NCI-H1436 treated with DMSO at 0.1 percent for 48 hours (cell line): ENCODE measurements at regions not wholly inside any gene's neighbourhood (a gene's known extent, or its start where the extent isn't known, plus 50 kb on each side); places are given as distances from the start of the nearest gene placed in this dataset.

Source experiments
- DNase-seq: peaks from one replicate; lab custom pipeline; 2025; lab: John Stamatoyannopoulos, UW

- DNase-seq = no peak
Measured at GRCh38 chr14:53896726-53897125, 59.9 kb downstream of the BMP4 start.

DNA sequence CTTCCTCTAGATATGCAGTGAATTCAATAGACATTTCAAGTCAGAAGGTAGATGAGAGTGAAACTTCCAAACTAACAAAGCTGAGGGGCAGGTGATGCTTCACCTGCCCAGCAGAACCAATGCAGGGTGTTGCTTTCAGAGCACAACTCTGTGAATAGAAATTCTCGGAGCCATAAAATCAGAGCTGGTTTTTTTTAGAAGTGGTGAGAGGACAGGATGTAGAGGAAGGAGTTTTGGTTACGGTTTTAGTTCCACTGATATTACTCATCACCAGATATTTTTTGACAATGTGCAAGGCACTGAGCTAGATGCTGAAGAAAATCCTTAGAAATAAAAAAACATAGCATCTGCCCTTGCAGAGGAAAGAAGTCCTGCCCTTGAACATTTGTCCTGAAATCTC lies 62.2 kb downstream of the BMP4 start:
- DNase-seq = no peak

- DNase-seq = no peak
Measured at GRCh38 chr14:53893374-53893773, 63.3 kb downstream of the BMP4 start.

GRCh38 chr14:53890611-53891101 lies 66.0 kb downstream of the BMP4 start:
- no peak for DNase-seq

DNA sequence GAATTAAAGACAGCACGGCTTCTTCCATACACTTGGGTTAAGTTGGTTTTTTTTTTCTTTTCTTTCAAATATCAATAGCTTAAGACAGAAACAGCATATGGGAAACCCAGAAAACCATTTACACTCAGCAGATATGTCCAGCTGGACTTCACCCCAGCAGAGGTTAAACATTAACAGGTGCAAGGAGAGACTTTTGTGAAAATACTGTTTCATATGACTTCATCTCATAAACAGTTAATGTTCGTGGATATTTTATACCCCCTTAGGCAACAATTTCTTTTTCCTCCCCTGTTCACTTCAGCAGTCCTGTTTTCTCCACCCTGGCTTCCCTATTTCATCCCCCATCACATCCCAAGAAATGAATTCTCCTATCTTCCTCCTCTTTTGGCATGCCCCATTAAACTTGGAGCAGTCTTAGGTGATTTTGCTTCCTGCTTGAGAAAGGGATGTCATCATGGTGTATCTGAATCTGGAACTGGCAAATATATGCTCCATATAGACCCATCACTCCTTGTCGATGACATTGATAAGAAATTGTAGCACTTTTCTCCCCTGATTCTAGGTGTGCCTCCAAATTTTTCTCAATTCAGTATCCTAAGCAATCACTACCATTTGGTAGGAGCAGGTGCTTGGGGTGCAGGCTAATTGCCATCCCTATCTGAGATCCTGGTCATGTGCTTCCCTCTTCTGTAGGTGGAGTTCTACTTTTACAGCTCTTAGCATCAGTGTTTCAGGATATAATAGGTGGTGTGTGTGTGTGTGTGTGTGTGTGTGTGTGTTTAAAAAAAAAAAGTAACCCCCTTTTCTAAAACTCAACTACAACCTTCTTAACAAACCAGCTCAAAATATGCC lies 67.9 kb downstream of the BMP4 start:
- no peak for DNase-seq

- DNase-seq = no peak
Measured at GRCh38 chr14:53885136-53885640, 71.4 kb downstream of the BMP4 start.

GRCh38 chr14:53884601-53885000 lies 72.0 kb downstream of the BMP4 start:
- no peak for DNase-seq

DNA sequence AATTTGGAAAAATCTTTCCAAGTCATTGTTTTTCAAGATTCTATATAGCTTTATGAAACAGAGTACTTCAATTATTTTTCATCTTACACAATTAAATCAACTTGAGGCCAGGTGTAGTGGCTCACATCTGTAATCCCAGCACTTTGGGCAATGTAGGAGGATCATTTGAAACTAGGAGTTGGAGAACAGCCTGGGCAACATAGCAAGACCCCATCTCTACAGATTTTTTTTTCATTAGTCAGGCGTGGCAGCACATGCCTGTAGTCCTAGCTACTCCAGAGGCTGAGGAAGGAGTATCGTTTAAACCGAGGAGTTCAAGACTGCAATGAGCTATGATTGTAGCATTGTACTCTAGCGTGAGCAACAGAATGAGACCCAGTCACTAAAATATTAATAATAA lies 72.9 kb downstream of the BMP4 start:
- DNase-seq = no peak

DNA sequence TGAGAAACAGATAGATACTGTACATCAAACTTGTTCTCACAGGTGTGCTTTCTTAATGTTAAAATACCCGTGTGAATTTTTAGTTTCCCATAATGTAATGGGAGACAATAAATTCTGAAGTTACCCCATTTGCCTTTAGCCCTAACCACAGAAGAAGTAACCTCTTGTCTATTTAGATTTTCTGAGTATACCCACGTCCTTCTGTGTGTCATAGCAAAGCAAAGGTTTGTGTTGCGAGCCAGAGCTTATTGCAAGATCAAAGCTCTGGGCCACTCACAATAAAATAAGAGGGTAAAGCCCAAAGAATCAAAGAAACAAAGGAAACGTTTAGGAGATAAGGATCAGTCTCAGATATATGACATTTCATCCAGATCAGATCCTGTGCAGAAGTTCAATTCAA lies 73.9 kb downstream of the BMP4 start:
- no peak for DNase-seq

- no peak for DNase-seq
Measured at GRCh38 chr14:53881921-53882320, 74.7 kb downstream of the BMP4 start.

- DNase-seq = no peak
Measured at GRCh38 chr14:53881161-53881871, 75.3 kb downstream of the BMP4 start.

GRCh38 chr14:53880761-53881160 lies 75.9 kb downstream of the BMP4 start:
- no peak for DNase-seq

GRCh38 chr14:53879747-53880146 lies 76.9 kb downstream of the BMP4 start:
- DNase-seq = no peak

GRCh38 chr14:53879022-53879686 lies 77.5 kb downstream of the BMP4 start:
- no peak for DNase-seq

DNA sequence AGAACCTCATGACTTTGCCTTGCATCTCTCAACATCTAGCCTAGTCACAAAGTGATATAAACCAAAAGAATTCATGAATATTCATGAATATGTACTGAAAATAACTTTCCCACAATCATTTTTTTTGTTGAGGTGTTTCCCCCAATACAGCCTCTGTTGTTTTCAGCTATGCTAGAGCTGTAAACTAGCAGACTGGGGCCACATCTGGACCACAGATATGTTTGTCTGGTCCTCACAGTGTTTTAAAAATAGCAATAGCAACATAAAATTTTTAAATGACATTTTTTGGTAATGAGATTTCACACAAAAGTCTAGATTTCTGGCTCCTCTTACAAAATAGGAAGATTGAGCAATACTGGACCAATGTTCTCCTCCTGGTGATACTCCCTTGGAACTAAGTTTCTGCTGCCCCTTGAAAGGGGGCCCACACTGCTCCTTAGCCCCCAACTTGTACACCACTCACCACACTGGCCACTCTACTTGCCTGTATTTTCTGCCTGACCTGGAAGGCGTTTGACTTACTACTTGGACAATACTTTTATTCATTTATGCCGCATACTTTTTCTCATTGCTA lies 81.2 kb downstream of the BMP4 start:
- DNase-seq = no peak

DNA sequence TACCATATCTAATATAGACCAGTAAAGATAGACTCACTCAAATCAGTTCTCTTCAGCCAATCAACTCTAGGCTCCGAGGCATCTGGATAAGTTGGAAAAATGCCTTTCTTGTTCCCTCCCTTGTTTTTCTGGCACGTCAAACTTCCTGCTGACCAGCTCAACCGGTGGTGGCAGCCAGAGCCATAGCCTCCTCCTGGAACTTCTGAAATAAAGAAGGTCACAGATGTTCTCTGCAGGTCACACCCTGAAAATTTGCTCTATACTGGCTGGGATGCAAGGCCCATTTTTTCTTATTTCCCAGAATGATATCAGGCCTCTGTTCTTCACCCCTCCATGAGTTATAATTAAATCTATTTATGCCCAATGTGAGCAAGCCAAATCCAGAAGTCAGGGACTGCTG lies 81.9 kb downstream of the BMP4 start:
- DNase-seq = no peak

- DNase-seq = no peak
Measured at GRCh38 chr14:53872681-53873089, 83.9 kb downstream of the BMP4 start.

GRCh38 chr14:53871951-53872350 lies 84.7 kb downstream of the BMP4 start:
- no peak for DNase-seq

DNA sequence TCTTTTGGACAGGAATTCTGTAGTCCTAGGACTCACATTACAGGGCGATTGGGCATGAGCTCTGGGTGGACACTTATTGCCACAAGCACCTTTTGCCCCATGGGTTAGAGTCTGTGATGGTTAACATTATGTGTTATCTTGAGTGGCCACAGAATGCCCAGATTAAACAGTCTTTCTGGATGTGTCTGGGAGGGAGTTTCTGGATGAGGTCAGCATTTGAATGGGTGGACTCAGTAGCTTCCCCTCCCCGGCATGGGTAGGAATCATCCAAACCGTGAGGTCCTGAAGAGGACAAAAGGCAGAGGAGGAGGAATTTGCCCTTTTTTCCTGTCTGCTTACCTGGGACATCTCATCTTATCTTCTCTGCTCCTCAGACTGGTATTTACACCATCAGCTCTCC lies 85.6 kb downstream of the BMP4 start:
- DNase-seq = no peak

DNA sequence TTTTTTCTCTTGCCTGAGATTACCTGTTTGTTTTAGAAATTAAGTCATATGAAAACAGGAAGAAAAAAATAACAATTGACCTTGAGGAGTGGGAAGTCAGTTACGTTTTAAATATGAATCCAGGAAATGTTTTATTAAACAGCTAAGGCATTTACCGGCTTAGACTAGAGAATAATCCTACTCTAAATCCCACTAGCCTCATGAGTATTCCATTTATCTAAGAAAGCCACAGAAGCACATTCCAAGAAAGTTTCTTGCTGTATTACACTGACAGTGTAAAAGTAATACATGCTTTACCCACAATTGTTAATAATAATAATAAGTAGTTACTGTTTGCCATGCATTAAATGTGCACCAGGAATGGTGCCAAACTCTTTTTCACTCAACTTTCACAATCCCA lies 90.9 kb downstream of the BMP4 start:
- DNase-seq = no peak

GRCh38 chr14:53861781-53862180 lies 94.8 kb downstream of the BMP4 start:
- no peak for DNase-seq

DNA sequence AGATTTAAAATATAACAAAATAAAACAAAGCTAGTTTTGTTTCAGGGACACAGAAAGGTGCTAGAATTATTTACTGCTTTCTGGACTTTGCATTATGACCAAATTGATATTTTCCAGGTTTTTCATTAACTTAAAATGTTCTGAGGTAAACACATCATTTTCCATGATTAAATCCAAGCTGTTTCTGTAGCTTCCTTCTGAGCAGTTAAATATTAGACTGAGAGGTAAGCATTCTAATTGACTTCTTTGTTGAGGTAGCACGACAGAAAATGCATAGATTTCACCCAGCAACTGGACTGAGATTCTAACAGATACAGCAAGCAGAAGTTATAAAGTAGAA lies 98.3 kb downstream of the BMP4 start:
- DNase-seq = no peak
